Tibial nerve (tissue), 4 donors: ENCODE measurements at regions not wholly inside any gene's neighbourhood (a gene's known extent, or its start where the extent isn't known, plus 50 kb on each side); places are given as distances from the start of the nearest gene placed in this dataset.

Experiments used
- DNase-seq, 2 donors: peaks; one replicate each; pipeline ENCODE4 v3.0.0-alpha.2; 2019; ENCODE audit warnings: low spot score in 2 of 2
- H3K27ac ChIP-seq, 4 donors: fragments of 200-600 bp; sonication (generic) in 3 of 4; one replicate each; pipeline ENCODE4 v1.5.1; 2017 to 2019; ENCODE audit warnings: mild to moderate bottlenecking in 1 of 4
- H3K27me3 ChIP-seq, 2 donors: fragments of 200-600 bp; sonication (generic) in 1 of 2; one replicate each; pipeline versions ENCODE4 v1.5.1 to v1.6.0; 2017 to 2019
- H3K36me3 ChIP-seq, 3 donors: fragments of 200-600 bp; sonication (generic); one replicate each; pipeline ENCODE4 v1.5.1; 2018 to 2019
- H3K4me1 ChIP-seq, 4 donors: fragments of 200-600 bp; sonication (generic) in 3 of 4; one replicate each; pipeline ENCODE4 v1.5.1; 2017 to 2019
- H3K4me3 ChIP-seq, 4 donors: fragments of 200-600 bp; sonication (generic) in 3 of 4; one replicate each; pipeline ENCODE4 v1.5.1; 2017 to 2019; ENCODE audit warnings: mild to moderate bottlenecking in 1 of 4, moderate library complexity in 1 of 4
- H3K9me3 ChIP-seq, 4 donors: fragments of 200-600 bp; sonication (generic) in 3 of 4; one replicate each; pipeline ENCODE4 v1.5.1; 2017 to 2019
- CTCF ChIP-seq, 5 experiments: fragments of 200-600 bp in 3 of 5; fragments of 450-650 bp in 2 of 5; sonication (generic) in 3 of 5; IDR thresholded peaks; one replicate each; pipeline ENCODE4 v1.5.1; 2016 to 2019; ENCODE audit warnings: antibody characterized with exemption in 5 of 5, mild to moderate bottlenecking in 3 of 5, moderate library complexity in 2 of 5
- EP300 ChIP-seq, 2 donors: sonication (generic); formaldehyde crosslinking; IDR thresholded peaks; one replicate each; pipeline ENCODE4 v1.6.1; 2017; ENCODE audit warnings: antibody characterized with exemption in 2 of 2, mild to moderate bottlenecking in 1 of 2
- POLR2A ChIP-seq, 2 donors: fragments of 450-650 bp; IDR thresholded peaks; one replicate each; pipeline ENCODE4 v1.6.1; 2017; ENCODE audit warnings: antibody characterized with exemption in 2 of 2, mild to moderate bottlenecking in 2 of 2, moderate library complexity in 2 of 2
- WGBS, 2 donors: methylation state at CpG; one replicate each; pipeline ENCODE4 v1.1.5; 2018; 5-methylcytosine and 5-hydroxymethylcytosine counted together

- H3K27me3 ChIP-seq = no peaks in the 10 kb centered on the region
- no peak for DNase-seq
- peaks cover 0 to 2% (median 0%) of the 10 kb centered on the region in 4 donors for H3K9me3 ChIP-seq
- TF ChIP-seq CTCF (IDR thresholded peaks at IDR 0.05) = no peak
- no peak for TF ChIP-seq EP300 (IDR thresholded peaks at IDR 0.05)
- TF ChIP-seq POLR2A (IDR thresholded peaks at IDR 0.05) = no peak
- no peaks in the 10 kb centered on the region for H3K4me1 ChIP-seq
- no peaks in the 10 kb centered on the region for H3K36me3 ChIP-seq
- H3K4me3 ChIP-seq = no peak overlapping the region
- no peak overlapping the region for H3K27ac ChIP-seq
These were observed 871.4 kb upstream of the PRMT6 start for GRCh38 chr1:106185089-106185488.

GRCh38 chr1:106189780-106190179 is 866.7 kb upstream of the PRMT6 start:
- Histone ChIP-seq H3K27me3 (no peaks in the 10 kb centered on the region), H3K9me3 (peaks cover 0 to 37% (median under 1%) of the 10 kb centered on the region in 4 donors), H3K4me1 (no peaks in the 10 kb centered on the region), H3K36me3 (no peaks in the 10 kb centered on the region), H3K27ac (no peak overlapping the region), H3K4me3 (no peak overlapping the region)
- TF ChIP-seq CTCF (IDR thresholded peaks at IDR 0.05) (no peak), EP300 (IDR thresholded peaks at IDR 0.05) (no peak), POLR2A (IDR thresholded peaks at IDR 0.05) (no peak)
- WGBS, 2 donors = 91 to 100% methylated on average over 2 of the region's 2 CpGs
- DNase-seq = no peak

GRCh38 chr1:106194206-106194605 is 862.3 kb upstream of the PRMT6 start:
- no peak for DNase-seq
- Histone ChIP-seq H3K36me3 (no peaks in the 10 kb centered on the region), H3K27ac (no peak overlapping the region), H3K4me1 (no peaks in the 10 kb centered on the region), H3K4me3 (no peak overlapping the region), H3K27me3 (no peaks in the 10 kb centered on the region), H3K9me3 (peaks cover 0 to 41% (median 2%) of the 10 kb centered on the region in 4 donors)
- TF ChIP-seq POLR2A (IDR thresholded peaks at IDR 0.05) (no peak), CTCF (IDR thresholded peaks at IDR 0.05) (no peak), EP300 (IDR thresholded peaks at IDR 0.05) (no peak)

- Histone ChIP-seq H3K4me1 (no peaks in the 10 kb centered on the region), H3K4me3 (no peak overlapping the region), H3K9me3 (no peaks in the 10 kb centered on the region), H3K27ac (no peak overlapping the region), H3K36me3 (no peaks in the 10 kb centered on the region), H3K27me3 (no peaks in the 10 kb centered on the region)
- DNase-seq = no peak
- TF ChIP-seq EP300 (IDR thresholded peaks at IDR 0.05) = no peak
- TF ChIP-seq POLR2A (IDR thresholded peaks at IDR 0.05) = no peak
- no peak for TF ChIP-seq CTCF (IDR thresholded peaks at IDR 0.05)
- 97 to 99% methylated on average over 3 of the region's 3 CpGs for WGBS, 2 donors
These were observed 855.8 kb upstream of the PRMT6 start for GRCh38 chr1:106200711-106201110.

- 82 to 88% methylated on average over 1 of the region's 1 CpG for WGBS, 2 donors
- TF ChIP-seq CTCF (IDR thresholded peaks at IDR 0.05) (no peak), POLR2A (IDR thresholded peaks at IDR 0.05) (no peak), EP300 (IDR thresholded peaks at IDR 0.05) (no peak)
These were observed 849.3 kb upstream of the PRMT6 start for GRCh38 chr1:106207185-106207584.

More at GRCh38 chr1:106207185-106207584, 849.3 kb upstream of the PRMT6 start:
- H3K27ac ChIP-seq = no peak overlapping the region
- H3K4me1 ChIP-seq = no peaks in the 10 kb centered on the region
- no peaks in the 10 kb centered on the region for H3K36me3 ChIP-seq
- no peaks in the 10 kb centered on the region for H3K27me3 ChIP-seq
- DNase-seq = no peak
- no peaks in the 10 kb centered on the region for H3K9me3 ChIP-seq
- H3K4me3 ChIP-seq = no peak overlapping the region
